CD4-positive, alpha-beta T cell treated with Interleukin-2 at 100 ng/mL for 4 hours (primary cell): ENCODE measurements at regions not wholly inside any gene's neighbourhood (a gene's known extent, or its start where the extent isn't known, plus 50 kb on each side); places are given as distances from the start of the nearest gene placed in this dataset.

Experiments used
- DNase-seq: peaks from one replicate; pipeline ENCODE4 v3.0.0-alpha.2; 2020; ENCODE audit warnings: low spot score

GRCh38 chr19:32241932-32242710 lies 103.3 kb upstream of the ZNF507 start:
- DNase-seq = no peak

DNA sequence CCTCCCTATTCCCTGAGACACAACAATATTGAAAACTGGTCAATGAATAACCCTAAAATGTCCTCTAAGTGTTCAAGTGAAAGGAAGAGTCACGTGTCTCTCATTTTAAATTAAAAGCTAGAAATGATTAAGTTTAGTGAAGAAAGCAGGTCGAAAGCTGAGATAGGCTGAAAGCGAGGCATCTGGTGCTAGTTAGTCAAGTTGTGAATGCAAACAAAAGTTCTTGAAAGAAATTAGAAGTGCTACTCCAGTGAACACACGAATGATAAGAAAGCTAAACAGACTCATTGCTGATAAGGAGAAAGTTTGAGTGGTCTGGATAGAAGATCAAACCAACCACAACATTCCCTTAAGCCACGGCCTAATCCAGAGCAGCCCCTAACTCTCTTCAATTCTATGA lies 99.4 kb upstream of the ZNF507 start:
- no peak for DNase-seq

GRCh38 chr19:32251634-32252332 lies 93.6 kb upstream of the ZNF507 start:
- DNase-seq = no peak

- no peak for DNase-seq
Observed at GRCh38 chr19:32252333-32252669, 93.1 kb upstream of the ZNF507 start.

DNA sequence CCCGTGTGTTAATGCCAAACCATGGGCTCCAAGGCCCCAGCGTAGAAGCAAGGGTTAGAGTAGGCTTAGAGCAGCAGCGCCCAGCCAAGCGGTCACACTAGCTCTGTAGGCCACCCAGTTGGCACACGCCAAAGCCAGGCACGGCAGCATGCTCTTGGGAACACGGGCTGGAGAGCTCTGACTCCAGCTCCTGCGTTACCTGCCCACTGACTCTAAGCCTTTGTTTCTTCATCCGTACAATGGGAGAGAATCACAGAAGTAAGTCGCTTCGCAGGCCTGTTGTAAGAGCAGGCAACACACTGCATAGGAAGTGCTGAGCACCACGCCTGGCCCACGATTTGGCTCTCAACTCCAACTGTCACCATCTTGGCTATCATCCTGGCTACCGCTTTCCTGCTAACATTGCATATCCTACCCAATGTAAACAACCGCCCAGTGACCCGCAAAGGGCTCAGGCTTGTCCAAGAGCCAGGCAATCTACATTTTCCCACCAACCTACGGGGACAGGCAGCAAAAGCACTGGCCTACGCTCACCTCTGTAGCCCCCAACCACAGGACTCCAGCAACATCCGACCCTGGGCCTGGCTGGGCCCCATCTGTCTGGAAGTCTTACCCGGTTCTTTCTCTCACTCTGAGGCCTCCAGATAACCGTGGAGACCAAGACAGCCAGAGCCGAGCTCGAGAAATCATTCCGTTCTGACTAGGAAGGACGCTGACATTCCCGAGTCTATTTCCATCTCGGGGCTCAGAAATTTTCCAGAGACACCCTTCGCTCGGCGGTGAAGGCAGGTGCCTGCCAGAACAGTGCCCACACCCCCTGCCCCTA lies 91.5 kb upstream of the ZNF507 start:
- no peak for DNase-seq

- no peak for DNase-seq
Observed at GRCh38 chr19:32254509-32254890, 90.9 kb upstream of the ZNF507 start.

DNA sequence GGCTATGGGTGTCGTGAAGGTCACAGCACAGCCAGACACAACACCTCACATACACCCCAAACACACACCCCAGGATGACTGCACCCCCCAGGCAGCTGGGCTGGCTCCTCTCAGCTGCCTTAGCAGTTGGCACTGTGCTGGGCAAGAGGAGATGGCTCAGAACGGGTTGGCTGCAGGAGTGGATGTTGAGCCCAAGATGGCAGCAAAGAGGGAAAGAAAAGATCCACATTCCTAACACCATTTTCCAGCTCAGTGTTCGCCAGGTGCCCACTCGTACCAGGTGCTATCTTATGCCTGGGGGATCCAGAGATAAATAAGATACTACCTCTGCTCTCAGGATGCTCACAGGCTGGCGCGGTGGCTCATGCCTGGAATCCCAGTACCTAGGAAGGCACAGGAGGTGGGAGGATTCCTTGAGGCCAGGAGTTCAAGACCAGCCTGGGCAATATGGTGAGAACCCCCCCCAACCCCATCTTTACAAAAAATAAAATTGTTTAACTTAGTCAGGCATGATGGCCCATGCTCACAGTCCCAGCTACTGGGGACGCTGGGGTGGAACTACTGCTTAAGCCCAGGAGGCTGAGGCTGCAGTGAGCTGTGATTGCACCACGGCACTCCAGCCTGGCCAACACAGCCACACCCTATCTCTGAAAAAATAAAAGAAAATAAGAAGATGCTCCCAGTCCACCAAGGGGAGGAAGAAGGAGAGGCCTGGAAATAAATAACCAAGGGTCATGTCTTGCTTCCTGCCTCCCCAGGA lies 89.7 kb upstream of the ZNF507 start:
- no peak for DNase-seq

- no peak for DNase-seq
Observed at GRCh38 chr19:32256341-32256975, 89.0 kb upstream of the ZNF507 start.

- no peak for DNase-seq
Observed at GRCh38 chr19:32257326-32258073, 87.9 kb upstream of the ZNF507 start.

DNA sequence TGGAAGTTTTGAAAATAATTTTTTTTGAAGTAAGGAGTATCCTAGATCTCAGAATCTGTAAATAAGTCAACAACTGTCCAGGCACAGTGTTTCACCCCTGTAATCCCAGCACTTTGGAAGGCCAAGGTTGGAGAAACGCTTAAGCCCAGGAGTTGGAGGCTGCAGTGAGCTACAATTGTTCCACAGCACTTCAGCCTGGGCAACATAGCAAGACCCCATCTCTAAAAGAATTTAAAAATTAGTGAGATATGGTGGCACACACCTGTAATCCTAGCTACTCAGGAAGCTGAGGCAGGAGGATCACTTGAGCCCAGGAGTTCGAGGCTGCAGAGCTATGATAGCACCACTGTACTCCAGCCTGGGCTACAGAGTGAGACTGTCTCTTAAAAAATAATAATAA lies 87.2 kb upstream of the ZNF507 start:
- DNase-seq = no peak

DNA sequence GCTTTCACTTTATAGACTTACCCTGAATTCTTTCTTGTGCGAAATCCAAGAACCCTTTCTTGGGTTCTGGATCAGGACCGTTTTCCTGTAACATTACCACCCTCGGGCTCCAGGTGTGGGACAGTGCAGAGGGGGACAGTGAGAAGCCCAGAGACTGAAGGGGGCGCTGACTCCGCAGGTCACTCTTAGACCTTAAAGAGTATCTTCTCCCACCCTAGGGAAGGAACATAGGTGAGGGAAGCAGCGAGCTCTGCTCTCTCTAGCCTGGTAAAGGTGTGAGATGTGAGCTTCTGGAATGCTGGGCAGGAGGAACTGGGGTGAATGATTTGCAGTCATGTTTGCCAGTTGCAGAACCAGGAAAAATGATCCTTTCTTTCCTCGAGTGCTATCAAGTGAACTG lies 80.8 kb upstream of the ZNF507 start:
- DNase-seq = no peak

DNA sequence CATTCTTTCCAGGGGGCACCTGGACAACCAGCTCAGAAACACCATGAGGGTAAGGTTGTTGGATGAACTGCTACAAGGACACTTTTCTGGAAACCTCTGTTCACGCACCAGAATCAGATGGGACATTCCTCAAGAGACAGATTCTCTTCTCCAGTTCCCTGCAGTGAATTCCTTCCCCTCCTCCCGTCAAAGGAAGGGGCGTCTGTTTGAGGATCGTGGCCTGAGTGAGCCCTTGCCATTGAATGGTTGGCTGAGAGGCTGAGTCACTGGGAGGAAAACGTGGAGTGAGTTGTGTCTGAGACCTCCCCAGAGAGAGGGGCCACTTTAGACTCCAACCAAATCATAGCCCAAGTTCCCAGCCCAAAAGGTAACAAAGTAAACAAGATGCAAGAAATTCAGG lies 79.4 kb upstream of the ZNF507 start:
- DNase-seq = no peak

GRCh38 chr19:32266460-32266859 lies 79.0 kb upstream of the ZNF507 start:
- DNase-seq = no peak

DNA sequence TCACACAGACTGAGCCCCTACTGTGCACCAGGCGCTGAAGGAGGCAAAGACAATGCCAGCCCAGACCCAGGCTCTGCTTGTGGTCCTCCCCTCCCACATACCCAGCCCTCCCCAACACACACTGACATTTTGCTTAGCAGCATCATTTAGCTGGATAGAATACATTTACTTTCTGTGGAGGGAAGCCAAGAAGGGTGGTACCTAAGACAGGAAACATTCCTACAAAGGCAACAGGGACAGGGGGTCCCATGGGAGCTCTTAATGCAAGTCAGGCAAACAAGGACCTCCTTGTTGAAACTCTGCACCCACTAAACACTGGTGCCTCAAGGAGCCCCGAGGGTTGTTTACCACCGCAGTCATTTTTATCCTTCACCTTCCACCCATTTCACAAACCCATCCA lies 77.0 kb upstream of the ZNF507 start:
- no peak for DNase-seq

- DNase-seq = no peak
Observed at GRCh38 chr19:32269831-32270230, 75.6 kb upstream of the ZNF507 start.

GRCh38 chr19:32273483-32273882 lies 71.9 kb upstream of the ZNF507 start:
- DNase-seq = no peak

GRCh38 chr19:32287086-32287485 lies 58.3 kb upstream of the ZNF507 start:
- DNase-seq = no peak

DNA sequence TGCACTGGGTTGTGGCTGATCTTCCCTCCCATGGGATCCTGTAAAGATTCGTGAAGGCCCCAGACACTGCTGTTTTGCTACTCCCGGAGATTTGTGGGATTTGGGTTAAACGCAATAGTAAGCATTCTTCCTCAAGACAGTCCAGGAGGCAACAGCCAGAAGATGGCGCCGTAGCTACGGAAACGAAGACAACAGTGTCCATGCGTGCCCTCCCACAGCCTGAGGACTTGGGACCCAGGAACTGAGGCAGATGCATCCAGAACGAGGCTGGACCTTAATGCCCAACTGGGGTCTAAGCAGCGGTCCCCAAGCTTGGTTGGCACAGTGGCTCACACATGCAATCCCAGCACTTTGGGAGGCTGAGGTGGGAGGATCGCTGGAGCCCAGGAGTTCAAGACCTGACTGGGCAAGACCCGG lies 57.6 kb upstream of the ZNF507 start:
- DNase-seq = peak; percentile 2

DNA sequence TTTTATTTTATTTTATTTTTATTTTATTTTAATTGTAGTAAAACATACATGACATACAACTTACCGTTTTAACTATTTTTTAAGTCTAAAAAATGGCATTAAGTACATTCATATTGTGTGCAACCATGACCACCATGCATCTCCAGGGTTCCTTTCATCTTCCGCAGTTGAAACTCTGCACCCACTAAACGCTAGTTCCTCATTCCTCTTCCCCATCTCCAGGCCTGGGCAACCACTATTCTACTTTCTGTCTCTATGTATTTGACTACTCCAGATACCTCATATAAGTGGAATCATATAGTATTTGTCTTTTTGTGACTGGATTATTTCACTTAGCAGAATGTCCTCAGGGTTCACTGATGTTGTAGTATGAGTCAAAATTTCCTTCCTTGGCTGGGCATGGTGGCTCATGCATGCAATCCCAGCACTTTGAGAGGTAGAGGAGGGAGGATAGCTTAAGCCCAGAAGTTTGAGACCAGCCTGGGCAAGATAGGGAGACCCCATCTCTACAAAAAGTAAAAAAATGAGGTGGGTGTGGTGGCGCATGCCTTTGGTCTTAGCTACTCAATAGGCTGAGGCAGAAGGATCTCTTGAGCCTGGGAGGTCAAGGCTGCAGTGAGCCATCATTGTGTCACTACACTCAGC lies 55.7 kb upstream of the ZNF507 start:
- no peak for DNase-seq

GRCh38 chr19:32291876-32292275 lies 53.5 kb upstream of the ZNF507 start:
- no peak for DNase-seq
